GM12891 (cell line): ENCODE measurements at regions not wholly inside any gene's neighbourhood (a gene's known extent, or its start where the extent isn't known, plus 50 kb on each side); places are given as distances from the start of the nearest gene placed in this dataset.

ENCODE experiments used
- DNase-seq: peaks from one replicate; pipeline ENCODE4 v3.0.0; 2011; ENCODE audit warnings: low spot score; ENCODE audit not compliant: insufficient read length
- FAIRE-seq: peaks from 2 replicates; lab custom pipeline; 2011; peaks lifted over from hg19 to GRCh38; lab: Jason Lieb, UNC
- PAX5 ChIP-seq: IDR thresholded peaks from 2 replicates; pipeline ENCODE4 v1.6.1; 2011; ENCODE audit warnings: low read length, moderate library complexity, mild to moderate bottlenecking; ENCODE audit not compliant: insufficient read depth, severe bottlenecking
- POLR2A ChIP-seq: IDR thresholded peaks from 2 replicates; pipeline ENCODE4 v1.6.1; 2011; ENCODE audit warnings: low read depth, low read length, control low read depth
- POLR2AphosphoS5 ChIP-seq: IDR thresholded peaks from 2 replicates; pipeline ENCODE4 v1.6.1; 2011; ENCODE audit warnings: low read depth, low read length, control low read depth
- POU2F2 ChIP-seq: IDR thresholded peaks from 2 replicates; pipeline ENCODE4 v1.6.1; 2011; ENCODE audit warnings: low read depth, mild to moderate bottlenecking, control low read depth, low read length, moderate library complexity
- SPI1 ChIP-seq: IDR thresholded peaks from 2 replicates; pipeline ENCODE4 v1.6.1; 2011; ENCODE audit warnings: low read depth, low read length, control low read depth
- TAF1 ChIP-seq: IDR thresholded peaks from 2 replicates; pipeline ENCODE4 v1.6.1; 2011; ENCODE audit warnings: low read depth, low read length, control low read depth

DNA sequence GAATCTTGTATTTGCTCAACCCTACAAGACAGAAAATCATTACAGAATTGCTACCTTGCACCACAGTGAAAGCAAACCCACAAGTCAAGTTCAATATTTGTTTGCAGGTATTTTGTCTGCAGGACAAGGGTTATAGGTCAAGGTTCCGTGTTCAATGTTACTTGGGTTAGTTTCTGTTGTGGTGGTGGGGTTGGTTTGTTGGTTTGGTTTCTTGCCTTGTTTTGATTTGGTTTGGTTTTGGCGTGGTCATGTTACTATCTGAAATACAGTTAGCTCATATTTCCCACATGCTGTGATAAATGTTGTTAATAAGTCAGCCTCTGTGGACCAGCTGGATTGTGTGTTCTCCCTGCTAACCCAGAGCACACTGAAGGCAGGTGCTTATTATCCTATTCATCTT lies 75.6 kb upstream of the INSIG1 start:
- DNase-seq (no peak), FAIRE-seq (no peak)
- TF ChIP-seq PAX5 (no peak), POU2F2 (no peak), POLR2A (no peak), POLR2AphosphoS5 (no peak), TAF1 (no peak), SPI1 (no peak)

GRCh38 chr7:155222573-155222972 lies 75.1 kb upstream of the INSIG1 start:
- DNase-seq (no peak), FAIRE-seq (no peak)
- TF ChIP-seq POLR2A (no peak), POU2F2 (no peak), PAX5 (no peak), SPI1 (no peak), TAF1 (no peak), POLR2AphosphoS5 (no peak)

- TF ChIP-seq POLR2AphosphoS5 (no peak), PAX5 (no peak), POLR2A (no peak), TAF1 (no peak), POU2F2 (no peak), SPI1 (no peak)
- no peak for DNase-seq
- FAIRE-seq = no peak
Measured at GRCh38 chr7:155223021-155223420, 74.7 kb upstream of the INSIG1 start.

DNA sequence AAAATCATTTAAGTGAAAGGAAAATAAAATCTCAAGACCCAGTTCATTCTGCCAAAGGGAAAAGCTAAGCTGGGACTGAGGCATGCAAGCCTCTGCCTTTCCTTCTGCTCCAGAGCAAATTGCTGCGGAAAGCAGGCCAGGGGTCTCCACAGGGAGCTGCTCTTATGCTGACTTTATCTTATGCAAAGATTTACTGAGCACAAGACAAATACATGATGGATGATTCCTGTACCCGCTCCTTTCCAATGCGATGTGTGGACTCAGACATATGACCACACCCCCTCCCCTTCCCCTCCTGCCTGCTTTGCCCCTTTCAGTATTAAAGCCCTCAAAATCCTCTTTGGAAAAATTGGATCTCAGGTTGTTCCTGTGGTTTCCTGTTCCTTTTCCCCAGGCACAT lies 74.2 kb upstream of the INSIG1 start:
- no peak for DNase-seq
- no peak for TF ChIP-seq POLR2A
- TF ChIP-seq TAF1 = no peak
- no peak for FAIRE-seq

DNA sequence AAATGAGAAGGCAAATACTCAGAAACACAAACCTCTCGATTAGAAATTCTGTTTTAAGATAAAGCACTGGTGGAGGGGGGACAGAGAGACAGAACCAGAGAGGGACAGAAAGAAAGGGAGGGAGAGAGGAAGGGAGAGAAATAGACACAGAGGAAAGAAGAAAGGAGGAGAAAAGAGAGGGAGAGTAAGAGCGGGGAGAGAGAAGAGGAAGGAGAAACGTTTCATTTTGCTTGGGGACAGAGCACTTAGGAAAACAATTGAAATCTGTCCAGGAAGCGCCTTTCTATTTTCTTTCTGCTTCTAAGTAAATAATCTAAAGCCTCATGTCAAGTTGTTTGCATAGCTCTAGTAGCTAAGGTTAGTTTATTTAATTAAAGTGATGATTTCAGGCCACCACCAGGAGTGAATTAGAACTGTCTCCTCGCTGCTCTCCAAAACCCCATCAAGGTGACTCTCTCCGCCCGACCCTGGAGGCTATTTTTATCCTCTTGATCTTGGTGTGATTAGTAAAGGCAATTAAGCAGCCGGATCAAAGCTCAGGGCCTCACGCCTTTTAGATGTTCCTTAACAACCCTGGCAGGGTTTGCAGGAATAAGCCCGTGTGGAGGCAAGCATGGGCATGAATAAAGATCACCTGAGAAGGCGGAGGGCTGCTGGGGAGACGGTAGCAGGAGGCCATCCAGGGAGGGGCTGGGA lies 73.4 kb upstream of the INSIG1 start:
- no peak for FAIRE-seq
- no peak for DNase-seq
- TF ChIP-seq POLR2AphosphoS5 (no peak), POLR2A (no peak), PAX5 (no peak), POU2F2 (no peak), TAF1 (no peak), SPI1 (no peak)

DNA sequence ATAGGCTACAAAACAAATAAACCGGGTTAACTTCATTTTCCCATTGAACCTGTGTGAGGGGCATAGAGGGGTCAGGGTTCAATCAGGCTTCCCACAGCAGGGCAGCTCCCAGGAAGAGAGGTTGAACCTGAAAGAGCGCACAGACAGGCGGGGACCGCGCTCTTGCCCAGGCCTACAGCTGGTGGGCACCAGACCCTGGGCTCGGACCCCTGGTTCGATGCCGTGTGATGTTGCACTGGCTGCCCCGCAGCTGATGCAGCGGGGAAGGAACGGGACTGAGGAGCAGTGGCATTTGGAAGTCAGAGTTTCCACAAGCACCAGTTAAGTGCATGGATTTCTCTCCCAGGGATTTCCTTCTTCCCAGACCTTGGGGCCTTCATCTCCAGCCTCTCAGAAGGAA lies 72.6 kb upstream of the INSIG1 start:
- TF ChIP-seq POLR2AphosphoS5 = no peak
- no peak for TF ChIP-seq POLR2A
- no peak for TF ChIP-seq TAF1
- TF ChIP-seq SPI1 = no peak
- no peak for TF ChIP-seq POU2F2
- TF ChIP-seq PAX5 = no peak
- no peak for DNase-seq
- FAIRE-seq = no peak

DNA sequence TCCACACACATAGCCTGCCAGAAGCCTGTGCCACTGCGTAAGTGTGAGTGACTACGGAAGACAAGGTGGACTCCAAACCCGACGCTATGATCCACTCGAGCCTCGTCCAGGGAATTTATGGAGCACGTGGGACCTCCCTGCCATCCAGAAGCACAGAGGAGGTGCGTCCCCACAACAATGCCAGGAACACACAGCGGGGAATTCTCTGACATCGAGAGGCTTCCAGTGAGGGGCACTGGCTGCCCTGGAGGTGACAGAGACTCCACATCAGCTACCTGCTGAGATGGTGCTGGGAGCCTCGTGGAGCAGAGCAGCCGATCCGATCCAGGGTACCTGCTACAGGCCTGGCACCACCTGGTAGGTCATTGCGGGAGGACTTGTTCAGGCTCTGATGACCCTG lies 72.2 kb upstream of the INSIG1 start:
- DNase-seq (no peak), FAIRE-seq (no peak)
- TF ChIP-seq SPI1 = no peak
- no peak for TF ChIP-seq POLR2AphosphoS5
- TF ChIP-seq POU2F2 = no peak
- no peak for TF ChIP-seq PAX5
- no peak for TF ChIP-seq POLR2A
- TF ChIP-seq TAF1 = no peak

GRCh38 chr7:155226261-155227003 lies 71.2 kb upstream of the INSIG1 start:
- no peak for TF ChIP-seq POLR2A
- no peak for TF ChIP-seq PAX5
- TF ChIP-seq SPI1 = no peak
- TF ChIP-seq POU2F2 = no peak
- no peak for TF ChIP-seq POLR2AphosphoS5
- TF ChIP-seq TAF1 = no peak
- no peak for DNase-seq
- FAIRE-seq = no peak

- no peak for FAIRE-seq
- DNase-seq = no peak
- TF ChIP-seq PAX5 = no peak
- no peak for TF ChIP-seq POLR2A
- TF ChIP-seq SPI1 = no peak
- TF ChIP-seq POU2F2 = no peak
- no peak for TF ChIP-seq POLR2AphosphoS5
- TF ChIP-seq TAF1 = no peak
Measured at GRCh38 chr7:155227004-155227787, 70.5 kb upstream of the INSIG1 start.
